ENCODE measurements at regions not wholly inside any gene's neighbourhood (a gene's known extent, or its start where the extent isn't known, plus 50 kb on each side); places are given as distances from the start of the nearest gene placed in this dataset.

- Mint-ChIP-seq H3K4me3 (no peak overlapping the region), H3K9me3 (peaks cover 8% of the 10 kb centered on the region), H3K27me3 (ENCODE audit: low read depth) (no peaks in the 10 kb centered on the region), H3K4me1 (no peaks in the 10 kb centered on the region), H3K36me3 (no peaks in the 10 kb centered on the region), H3K27ac (no peak overlapping the region)
- TF ChIP-seq CTCF (IDR thresholded peaks at IDR 0.05; ENCODE audit: unreplicated experiment) = no peak
- no peak for DNase-seq (ENCODE audit: low spot score in 2 of 2, unreplicated experiment in 2 of 2)
Observed at GRCh38 chrX:4322916-4323315, 609.5 kb upstream of the PRKX start.

- no peak for DNase-seq (ENCODE audit: low spot score in 2 of 2, unreplicated experiment in 2 of 2)
- TF ChIP-seq CTCF (IDR thresholded peaks at IDR 0.05; ENCODE audit: unreplicated experiment) = no peak
- Mint-ChIP-seq H3K27ac (no peak overlapping the region), H3K36me3 (no peaks in the 10 kb centered on the region), H3K9me3 (peaks cover 8% of the 10 kb centered on the region), H3K27me3 (ENCODE audit: low read depth) (no peaks in the 10 kb centered on the region), H3K4me3 (no peak overlapping the region), H3K4me1 (no peaks in the 10 kb centered on the region)
Observed at GRCh38 chrX:4320436-4320947, 607.0 kb upstream of the PRKX start.

GRCh38 chrX:4315891-4316290, 602.4 kb upstream of the PRKX start:
- H3K27ac Mint-ChIP-seq = no peak overlapping the region
- no peaks in the 10 kb centered on the region for H3K27me3 Mint-ChIP-seq (ENCODE audit: low read depth)
- H3K4me1 Mint-ChIP-seq = no peaks in the 10 kb centered on the region
- no peak for DNase-seq (ENCODE audit: low spot score in 2 of 2, unreplicated experiment in 2 of 2)
- no peaks in the 10 kb centered on the region for H3K36me3 Mint-ChIP-seq
- no peaks in the 10 kb centered on the region for H3K9me3 Mint-ChIP-seq
- H3K4me3 Mint-ChIP-seq = no peak overlapping the region
- no peak for TF ChIP-seq CTCF (IDR thresholded peaks at IDR 0.05; ENCODE audit: unreplicated experiment)

- no peak overlapping the region for H3K27ac Mint-ChIP-seq
- no peaks in the 10 kb centered on the region for H3K27me3 Mint-ChIP-seq (ENCODE audit: low read depth)
- no peak for DNase-seq (ENCODE audit: low spot score in 2 of 2, unreplicated experiment in 2 of 2)
- no peak overlapping the region for H3K4me3 Mint-ChIP-seq
- no peaks in the 10 kb centered on the region for H3K4me1 Mint-ChIP-seq
- TF ChIP-seq CTCF (IDR thresholded peaks at IDR 0.05; ENCODE audit: unreplicated experiment) = no peak
- no peaks in the 10 kb centered on the region for H3K9me3 Mint-ChIP-seq
- H3K36me3 Mint-ChIP-seq = no peaks in the 10 kb centered on the region
Observed at GRCh38 chrX:4314586-4314985, 601.1 kb upstream of the PRKX start.

- Mint-ChIP-seq H3K36me3 (no peaks in the 10 kb centered on the region), H3K4me1 (no peaks in the 10 kb centered on the region), H3K9me3 (peaks cover 10% of the 10 kb centered on the region), H3K27ac (no peak overlapping the region), H3K4me3 (no peak overlapping the region), H3K27me3 (ENCODE audit: low read depth) (no peaks in the 10 kb centered on the region)
- no peak for DNase-seq (ENCODE audit: low spot score in 2 of 2, unreplicated experiment in 2 of 2)
- no peak for TF ChIP-seq CTCF (IDR thresholded peaks at IDR 0.05; ENCODE audit: unreplicated experiment)
Observed at GRCh38 chrX:4277122-4277521, 563.7 kb upstream of the PRKX start.

GRCh38 chrX:4268676-4269075, 555.2 kb upstream of the PRKX start:
- H3K27me3 Mint-ChIP-seq (ENCODE audit: low read depth) = no peaks in the 10 kb centered on the region
- no peak overlapping the region for H3K27ac Mint-ChIP-seq
- no peak overlapping the region for H3K4me3 Mint-ChIP-seq
- no peaks in the 10 kb centered on the region for H3K9me3 Mint-ChIP-seq
- no peak for DNase-seq (ENCODE audit: low spot score in 2 of 2, unreplicated experiment in 2 of 2)
- H3K4me1 Mint-ChIP-seq = no peaks in the 10 kb centered on the region
- no peak for TF ChIP-seq CTCF (IDR thresholded peaks at IDR 0.05; ENCODE audit: unreplicated experiment)
- no peaks in the 10 kb centered on the region for H3K36me3 Mint-ChIP-seq
